GM18870 (cell line): ENCODE measurements at regions not wholly inside any gene's neighbourhood (a gene's known extent, or its start where the extent isn't known, plus 50 kb on each side); places are given as distances from the start of the nearest gene placed in this dataset.
A peak's percentile ranks its signal among the peaks of the same experiment; 100 is the strongest.
"Not testable (repeated sequence)": the region's sequence is repeated elsewhere in the genome, so short reads cannot be mapped to it uniquely, and the experiment has no call there.

ENCODE experiments used
- ATAC-seq: cut with Tn5 transposase; IDR thresholded peaks from one replicate; pipeline ENCODE4 v1.9.1; 2021; ENCODE audit warnings: moderate library complexity; ENCODE audit not compliant: unreplicated experiment

GRCh38 chr6:27679964-27680694 lies 207.2 kb upstream of the ZNF184 start:
- ATAC-seq: no peak

DNA sequence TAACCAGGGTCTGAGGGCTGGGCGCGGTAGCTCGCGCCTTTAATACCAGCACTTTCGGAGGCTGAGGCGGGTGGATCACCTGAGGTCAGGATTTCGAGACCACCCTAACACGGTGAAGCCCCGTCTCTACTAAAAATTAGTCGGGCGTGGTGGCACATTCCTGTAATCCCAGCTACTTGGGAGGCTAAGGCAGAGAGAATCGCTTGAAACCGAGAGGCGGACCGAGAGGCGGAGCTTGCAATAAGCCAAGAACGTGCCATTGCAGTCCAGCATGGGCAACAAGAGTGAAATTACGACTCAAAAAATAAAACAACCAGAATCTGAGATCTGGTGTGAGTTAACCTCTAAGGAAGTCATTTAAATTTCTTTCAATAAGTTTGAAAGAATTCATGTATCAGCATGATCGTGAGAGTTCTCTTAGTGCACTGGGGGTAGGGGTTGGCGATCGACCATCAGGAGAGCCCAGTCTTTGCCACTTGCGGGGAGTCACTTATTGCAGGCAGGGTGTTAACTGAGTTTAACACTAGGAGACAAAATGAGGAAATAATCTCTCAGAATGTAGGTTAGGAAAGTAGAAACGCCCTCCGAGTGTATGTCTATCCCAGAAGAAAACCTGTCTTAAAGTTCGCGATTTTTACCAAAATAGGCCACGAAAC lies 206.5 kb upstream of the ZNF184 start:
- no peak for ATAC-seq

DNA sequence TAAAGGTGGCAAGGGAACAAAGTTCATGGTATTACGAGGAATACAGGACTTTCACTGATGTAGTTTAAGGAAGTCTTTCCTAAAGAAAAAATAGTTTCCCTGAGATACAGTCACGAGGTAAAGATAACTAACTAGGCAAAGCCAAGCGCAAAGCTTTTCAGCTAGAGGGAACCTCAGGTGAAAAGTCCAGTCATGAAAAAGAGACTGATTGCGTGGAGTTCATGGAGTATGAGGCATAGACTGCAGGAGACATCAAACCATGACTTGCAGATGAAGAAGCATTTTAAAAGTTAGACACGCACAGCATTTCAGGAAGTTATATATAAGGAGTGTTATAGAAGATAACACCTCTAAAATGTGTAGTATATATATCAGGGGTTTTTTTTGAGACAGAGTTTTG lies 205.6 kb upstream of the ZNF184 start:
- no peak for ATAC-seq

- ATAC-seq: no peak
These were observed 202.0 kb upstream of the ZNF184 start for GRCh38 chr6:27674882-27675281.

DNA sequence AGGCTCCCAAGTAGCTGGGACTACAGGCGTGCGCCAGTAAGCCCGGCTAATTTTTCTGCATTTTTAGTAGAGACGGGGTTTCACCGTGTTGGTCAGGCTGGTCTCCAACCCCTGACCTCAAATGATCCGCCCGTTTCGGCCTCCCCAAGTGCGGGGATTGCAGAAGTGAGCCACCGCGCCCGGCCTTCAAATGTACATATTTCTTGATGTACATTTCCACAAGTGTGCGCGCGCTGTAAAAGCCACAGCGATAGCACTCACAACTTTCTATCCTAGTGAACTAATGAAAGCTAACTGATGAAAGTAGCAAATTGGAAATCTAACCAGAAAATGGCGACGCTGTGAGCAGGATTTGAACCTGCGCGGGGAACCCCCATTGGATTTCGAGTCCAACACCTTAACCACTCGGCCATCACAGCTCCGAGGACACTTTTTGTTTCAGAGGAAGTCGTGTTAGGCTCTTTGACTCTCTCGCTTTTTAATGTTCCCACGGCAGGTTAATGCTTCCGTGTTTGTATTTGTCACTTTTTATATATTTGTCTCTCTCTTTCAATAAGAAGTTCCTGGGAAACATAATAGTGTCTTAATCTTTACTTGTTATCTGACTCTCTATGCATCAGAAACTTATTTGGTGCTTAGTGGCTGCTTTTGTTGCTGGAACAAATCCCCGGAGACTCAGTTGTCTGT lies 199.4 kb upstream of the ZNF184 start:
- peak; percentile 27 for ATAC-seq

GRCh38 chr6:27669624-27670301 lies 196.9 kb upstream of the ZNF184 start:
- no peak for ATAC-seq

- ATAC-seq: no peak
These were observed 196.4 kb upstream of the ZNF184 start for GRCh38 chr6:27669295-27669623.

GRCh38 chr6:27668442-27669294 lies 195.8 kb upstream of the ZNF184 start:
- no peak for ATAC-seq

- ATAC-seq: no peak
These were observed 194.9 kb upstream of the ZNF184 start for GRCh38 chr6:27667657-27668441.

DNA sequence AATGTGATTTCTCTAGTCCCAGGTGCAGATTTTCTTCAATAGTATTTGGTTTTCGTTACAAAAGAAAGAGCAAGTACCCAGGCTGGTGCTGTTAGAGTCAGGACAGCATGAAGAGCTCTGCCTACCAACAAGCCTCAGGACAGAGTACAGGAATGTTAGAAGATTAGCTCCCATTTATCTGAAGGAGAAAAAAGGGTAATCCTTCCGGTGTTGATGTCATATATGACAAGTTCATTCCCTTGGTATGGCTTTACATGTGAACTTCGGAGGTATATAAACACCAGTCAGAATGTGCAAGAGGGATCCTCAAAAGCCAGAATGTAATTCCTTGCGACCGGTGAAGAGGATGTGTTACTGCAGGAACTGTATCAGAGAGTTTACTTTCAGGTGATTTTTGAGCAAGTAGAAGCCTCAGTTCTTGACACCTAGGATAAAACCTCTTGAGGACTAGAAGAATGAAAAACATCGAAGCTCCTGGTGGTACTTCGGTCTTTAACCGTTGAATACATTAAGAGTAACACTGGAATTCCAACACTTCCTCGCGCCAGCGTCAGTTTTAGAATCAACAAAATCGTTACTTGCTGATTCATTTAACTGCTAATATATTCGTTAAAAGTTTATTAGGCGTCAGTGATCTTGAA lies 194.2 kb upstream of the ZNF184 start:
- ATAC-seq: no peak

DNA sequence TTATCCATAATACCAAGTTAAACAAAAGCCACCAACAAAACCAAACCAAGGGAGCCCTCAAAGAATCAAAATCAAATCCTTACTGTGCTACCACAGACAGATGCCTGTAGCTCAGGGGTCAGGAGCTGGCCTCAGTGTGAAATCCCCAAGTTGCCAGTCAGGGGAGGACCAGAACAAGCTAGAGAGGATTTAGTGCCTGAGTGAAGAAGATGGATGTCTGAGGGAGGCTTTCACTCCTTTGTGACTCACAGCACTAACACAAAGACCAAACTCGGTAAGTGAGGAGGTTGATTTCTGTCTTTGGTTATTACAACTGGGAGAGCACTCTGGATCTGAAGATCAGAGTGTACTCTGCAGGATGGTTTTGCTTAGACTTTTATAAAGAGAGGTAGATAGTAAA lies 189.9 kb upstream of the ZNF184 start:
- ATAC-seq: no peak

DNA sequence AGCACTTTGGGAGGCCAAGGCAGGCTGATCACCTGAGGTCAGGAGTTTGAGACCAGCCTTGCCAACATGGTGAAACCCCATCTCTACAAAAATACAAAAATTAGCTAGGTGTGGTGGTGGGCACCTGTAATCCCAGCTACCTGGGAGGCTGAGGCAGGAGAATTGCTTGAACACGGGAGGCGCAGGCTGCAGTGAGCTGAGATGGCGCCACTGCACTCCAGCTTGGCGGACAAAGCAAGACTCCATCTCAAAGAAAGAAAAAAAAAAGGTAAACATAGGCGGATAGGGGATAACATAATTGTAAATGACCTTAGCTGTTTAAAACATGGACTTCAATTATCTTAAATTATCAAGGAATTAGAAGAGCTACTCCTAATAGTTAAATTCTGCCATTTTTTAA lies 189.3 kb upstream of the ZNF184 start:
- ATAC-seq: not testable (repeated sequence)

- ATAC-seq: not testable (repeated sequence)
These were observed 180.4 kb upstream of the ZNF184 start for GRCh38 chr6:27653143-27653825.

DNA sequence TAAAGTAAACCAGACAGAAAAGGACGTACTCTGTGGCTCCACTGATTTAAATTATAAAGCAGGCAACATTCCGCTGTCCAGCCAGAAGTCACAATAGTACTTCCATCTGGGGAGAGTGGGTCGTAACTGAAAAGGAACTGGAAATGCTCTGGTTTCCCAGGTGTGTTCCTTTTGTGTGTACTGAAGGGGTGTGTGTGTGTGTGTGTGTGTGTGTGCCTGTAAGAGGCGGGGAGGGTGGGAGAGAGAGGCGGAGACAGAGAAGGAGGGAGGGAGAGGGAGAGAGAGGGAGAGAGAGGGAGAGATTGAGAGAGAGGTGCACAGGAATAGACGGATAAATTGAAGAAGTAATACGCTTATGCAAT lies 178.4 kb upstream of the ZNF184 start:
- no peak for ATAC-seq

DNA sequence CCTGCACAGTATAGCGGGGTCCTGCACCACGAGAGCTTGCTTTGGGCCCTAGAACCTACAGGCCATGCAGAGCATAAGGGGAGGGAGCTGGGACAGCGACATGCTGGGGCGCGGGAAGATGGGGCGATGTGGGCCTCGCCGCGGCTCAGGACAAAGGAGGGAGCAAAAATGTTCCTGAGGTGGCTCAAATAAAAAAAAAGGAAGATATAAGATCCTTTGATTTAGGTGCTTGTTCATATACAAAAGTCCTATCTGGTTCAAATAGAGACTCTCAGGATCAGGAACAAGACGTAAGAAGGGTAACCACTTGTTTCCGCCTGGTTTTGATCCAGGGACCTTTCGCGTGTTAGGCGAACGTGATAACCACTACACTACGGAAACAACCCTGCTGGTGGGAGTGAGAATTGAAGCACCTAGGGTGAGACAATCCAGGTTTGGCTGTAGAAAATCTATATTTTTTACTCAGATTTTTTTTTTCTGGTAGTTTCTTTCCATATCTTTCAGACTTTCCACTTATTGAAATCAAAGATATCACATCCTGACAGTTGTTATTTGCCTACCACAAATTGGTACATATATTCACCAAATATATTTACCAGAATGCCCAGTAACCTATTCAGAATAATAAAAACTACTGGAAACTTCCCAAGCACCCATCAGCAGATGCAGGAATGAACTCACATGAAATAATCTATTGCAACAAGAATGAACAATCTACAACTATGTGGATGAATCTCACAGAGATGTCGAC lies 177.9 kb upstream of the ZNF184 start:
- ATAC-seq: no peak

DNA sequence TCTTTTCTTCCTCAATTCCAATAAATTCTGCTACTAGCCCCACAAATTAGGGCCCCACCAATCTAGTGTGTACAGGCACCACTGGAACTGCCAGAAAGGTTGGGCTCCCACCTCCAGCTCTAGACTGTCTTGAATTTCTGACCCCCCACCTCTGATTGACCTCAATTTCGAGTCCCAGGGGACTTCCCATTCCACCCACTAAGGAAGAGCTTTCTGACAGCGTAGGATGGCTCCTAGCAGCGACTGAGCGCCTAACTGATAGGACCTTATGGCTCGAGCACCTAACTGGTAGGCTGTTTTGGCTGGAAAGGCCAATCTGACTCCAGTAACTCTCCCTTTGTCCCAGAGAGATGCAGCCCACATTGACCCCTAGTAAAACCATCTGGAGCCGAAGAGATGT lies 171.6 kb upstream of the ZNF184 start:
- ATAC-seq: no peak

- no peak for ATAC-seq
These were observed 170.0 kb upstream of the ZNF184 start for GRCh38 chr6:27642744-27643456.

- not testable (repeated sequence) for ATAC-seq
These were observed 163.0 kb upstream of the ZNF184 start for GRCh38 chr6:27635886-27636285.
